A673 (cell line): ENCODE measurements at regions not wholly inside any gene's neighbourhood (a gene's known extent, or its start where the extent isn't known, plus 50 kb on each side); places are given as distances from the start of the nearest gene placed in this dataset.

ENCODE experiments used
- BruUV-seq: library from RNA; stranded (reverse); fragments of 400-500 nt; replicated peaks from 2 replicates; lab custom pipeline; 2021; lab: Mats Ljungman, UMichigan
- CTCF ChIA-PET: fragments of 300-600 bp; sonication (Branson Sonifier 250); formaldehyde crosslinking; loops from one replicate; lab custom pipeline; 2022; ENCODE audit warnings: antibody characterized with exemption; lab: Charles Lee
- POLR2A ChIA-PET: fragments of 300-600 bp; sonication (Branson Sonifier 250); formaldehyde crosslinking; loops from one replicate; lab custom pipeline; 2022; ENCODE audit warnings: antibody characterized with exemption; ENCODE audit not compliant: low non-redundant PET; lab: Charles Lee
- DNase-seq: peaks from one replicate; pipeline ENCODE4 v3.0.0-alpha.2; 2015; ENCODE audit warnings: low spot score
- H3K27ac ChIP-seq: fragments of 200-600 bp; sonication (generic); 2 replicates; pipeline ENCODE4 v1.5.1; 2016; ENCODE audit warnings: mixed run types, low read depth, mild to moderate bottlenecking, mixed read lengths, antibody characterized with exemption, low read length; ENCODE audit not compliant: poor library complexity, severe bottlenecking
- H3K27me3 ChIP-seq: fragments of 200-600 bp; sonication (generic); replicated peaks from 2 replicates; pipeline ENCODE4 v1.6.1; 2017; ENCODE audit warnings: mixed run types, low read depth, mild to moderate bottlenecking, mixed read lengths, antibody characterized with exemption, low read length; ENCODE audit not compliant: insufficient read depth, poor library complexity
- H3K36me3 ChIP-seq: fragments of 200-600 bp; sonication (generic); 2 replicates; pipeline ENCODE4 v1.6.1; 2016; ENCODE audit warnings: mixed run types, mild to moderate bottlenecking, mixed read lengths, antibody characterized with exemption, low read length; ENCODE audit not compliant: insufficient read depth, poor library complexity, severe bottlenecking
- H3K4me1 ChIP-seq: fragments of 200-600 bp; sonication (generic); 2 replicates; pipeline ENCODE4 v1.6.1; 2017; ENCODE audit warnings: mixed run types, mild to moderate bottlenecking, mixed read lengths, antibody characterized with exemption, low read length; ENCODE audit not compliant: insufficient read depth, poor library complexity, severe bottlenecking
- H3K4me3 ChIP-seq: fragments of 200-600 bp; sonication (generic); 2 replicates; pipeline ENCODE4 v1.5.1; 2016; ENCODE audit warnings: low read depth, mixed run types, mild to moderate bottlenecking, mixed read lengths, low read length; ENCODE audit not compliant: poor library complexity, severe bottlenecking
- H3K9me3 ChIP-seq: fragments of 200-600 bp; sonication (generic); 2 replicates; pipeline ENCODE4 v1.6.1; 2016; ENCODE audit warnings: mixed run types, low read depth, mild to moderate bottlenecking, mixed read lengths, antibody characterized with exemption, low read length; ENCODE audit not compliant: poor library complexity, severe bottlenecking
- CTCF ChIP-seq: fragments of 300-800, 200-600 bp; sonication (generic); conservative IDR thresholded peaks from 2 replicates; pipeline ENCODE4 v1.5.1; 2017; ENCODE audit warnings: low read depth, mild to moderate bottlenecking, antibody characterized with exemption, low read length, moderate library complexity, mixed read lengths
- EZH2 ChIP-seq: fragments of 200-600 bp; sonication (generic); IDR thresholded peaks from 2 replicates; pipeline ENCODE4 v1.6.1; 2017; ENCODE audit warnings: borderline replicate concordance, low read depth, mild to moderate bottlenecking, mixed read lengths, antibody characterized with exemption, low read length; ENCODE audit not compliant: poor library complexity, severe bottlenecking
- intact Hi-C: fragments of 100-400 bp; cut with micrococcal nuclease; formaldehyde crosslinking; loops from one replicate; pipeline ENCODE4 v1.10.0; 2022; ENCODE audit not compliant: unreplicated experiment

GRCh38 chr3:118501152-118501551 lies 533.5 kb downstream of the IGSF11 start:
- ChIA-PET CTCF (no interaction called here), POLR2A (interaction anchor here (0.6 kb wide), 1 partner anchor 15 kb away, joined by 7 read pairs; no protein-coding TSS in a partner anchor)
- peak; percentile 22 for DNase-seq

GRCh38 chr3:118504906-118505305 lies 529.7 kb downstream of the IGSF11 start:
- DNase-seq = no peak
- Histone ChIP-seq H3K27ac (no peak overlapping the region), H3K9me3 (no peaks in the 10 kb centered on the region), H3K27me3 (no peaks in the 10 kb centered on the region), H3K36me3 (no peaks in the 10 kb centered on the region), H3K4me3 (no peak overlapping the region), H3K4me1 (no peaks in the 10 kb centered on the region)
- TF ChIP-seq CTCF (no peak), EZH2 (no peak)
- CTCF ChIA-PET = no interaction called here
- BruUV-seq = no TSS peak
- intact Hi-C loops = no loop called here
- POLR2A ChIA-PET = no interaction called here

More at GRCh38 chr3:118501152-118501551, 533.5 kb downstream of the IGSF11 start:
- no peak overlapping the region for H3K27ac ChIP-seq
- H3K36me3 ChIP-seq = no peaks in the 10 kb centered on the region
- TF ChIP-seq CTCF (no peak), EZH2 (no peak)
- intact Hi-C loops = no loop called here
- H3K9me3 ChIP-seq = no peaks in the 10 kb centered on the region
- BruUV-seq = no TSS peak
- H3K27me3 ChIP-seq = no peaks in the 10 kb centered on the region
- no peaks in the 10 kb centered on the region for H3K4me1 ChIP-seq
- no peak overlapping the region for H3K4me3 ChIP-seq

- no peak for DNase-seq
- H3K27ac ChIP-seq = no peak overlapping the region
- POLR2A ChIA-PET = no interaction called here
- no peaks in the 10 kb centered on the region for H3K36me3 ChIP-seq
- intact Hi-C loops = no loop called here
- H3K4me1 ChIP-seq = no peaks in the 10 kb centered on the region
- no peaks in the 10 kb centered on the region for H3K9me3 ChIP-seq
- no peaks in the 10 kb centered on the region for H3K27me3 ChIP-seq
- CTCF ChIA-PET = no interaction called here
- H3K4me3 ChIP-seq = no peak overlapping the region
- BruUV-seq = no TSS peak
- TF ChIP-seq EZH2 = no peak
- TF ChIP-seq CTCF = no peak
Observed at GRCh38 chr3:118505784-118506183, 528.9 kb downstream of the IGSF11 start.
